ENCODE measurements at regions not wholly inside any gene's neighbourhood (a gene's known extent, or its start where the extent isn't known, plus 50 kb on each side); places are given as distances from the start of the nearest gene placed in this dataset.
"Not testable (repeated sequence)": the region's sequence is repeated elsewhere in the genome, so short reads cannot be mapped to it uniquely, and the experiment has no call there.

- DNase-seq (ENCODE audit: low spot score), result no peak
Observed at GRCh38 chr5:166726406-166726805, 1565.0 kb upstream of the WWC1 start.

- not testable (repeated sequence) for DNase-seq (ENCODE audit: low spot score)
Observed at GRCh38 chr5:166742951-166743350, 1548.5 kb upstream of the WWC1 start.

- no peak for DNase-seq (ENCODE audit: low spot score)
Observed at GRCh38 chr5:166746506-166746905, 1544.9 kb upstream of the WWC1 start.

- no peak for DNase-seq (ENCODE audit: low spot score)
Observed at GRCh38 chr5:166750376-166750775, 1541.1 kb upstream of the WWC1 start.

GRCh38 chr5:166758151-166758550 is 1533.3 kb upstream of the WWC1 start:
- no peak for DNase-seq (ENCODE audit: low spot score)

- DNase-seq (ENCODE audit: low spot score), result no peak
Observed at GRCh38 chr5:166767858-166768257, 1523.6 kb upstream of the WWC1 start.

- no peak for DNase-seq (ENCODE audit: low spot score)
Observed at GRCh38 chr5:166768536-166768935, 1522.9 kb upstream of the WWC1 start.

GRCh38 chr5:166772770-166773169 is 1518.7 kb upstream of the WWC1 start:
- DNase-seq (ENCODE audit: low spot score), result peak; percentile 36

- DNase-seq (ENCODE audit: low spot score), result peak; percentile 30
Observed at GRCh38 chr5:166781737-166782136, 1509.7 kb upstream of the WWC1 start.

GRCh38 chr5:166784545-166785078 is 1506.8 kb upstream of the WWC1 start:
- no peak for DNase-seq (ENCODE audit: low spot score)

- DNase-seq (ENCODE audit: low spot score), result no peak
Observed at GRCh38 chr5:166786178-166786577, 1505.3 kb upstream of the WWC1 start.

- no peak for DNase-seq (ENCODE audit: low spot score)
Observed at GRCh38 chr5:166786889-166787288, 1504.6 kb upstream of the WWC1 start.

GRCh38 chr5:166788050-166788449 is 1503.4 kb upstream of the WWC1 start:
- DNase-seq (ENCODE audit: low spot score), result no peak

GRCh38 chr5:166795756-166796155 is 1495.7 kb upstream of the WWC1 start:
- DNase-seq (ENCODE audit: low spot score), result no peak

- no peak for DNase-seq (ENCODE audit: low spot score)
Observed at GRCh38 chr5:166803058-166803457, 1488.4 kb upstream of the WWC1 start.

GRCh38 chr5:166804223-166804622 is 1487.2 kb upstream of the WWC1 start:
- DNase-seq (ENCODE audit: low spot score), result not testable (repeated sequence)

- not testable (repeated sequence) for DNase-seq (ENCODE audit: low spot score)
Observed at GRCh38 chr5:166804693-166805092, 1486.8 kb upstream of the WWC1 start.

GRCh38 chr5:166810093-166810658 is 1481.3 kb upstream of the WWC1 start:
- not testable (repeated sequence) for DNase-seq (ENCODE audit: low spot score)

- DNase-seq (ENCODE audit: low spot score), result no peak
Observed at GRCh38 chr5:166810721-166811120, 1480.7 kb upstream of the WWC1 start.

GRCh38 chr5:166823360-166823759 is 1468.1 kb upstream of the WWC1 start:
- no peak for DNase-seq (ENCODE audit: low spot score)

- no peak for DNase-seq (ENCODE audit: low spot score)
Observed at GRCh38 chr5:166834246-166834645, 1457.2 kb upstream of the WWC1 start.

GRCh38 chr5:166845044-166845443 is 1446.4 kb upstream of the WWC1 start:
- peak; percentile 1 for DNase-seq (ENCODE audit: low spot score)

GRCh38 chr5:166856791-166857190 is 1434.7 kb upstream of the WWC1 start:
- no peak for DNase-seq (ENCODE audit: low spot score)

GRCh38 chr5:166860426-166860825 is 1431.0 kb upstream of the WWC1 start:
- DNase-seq (ENCODE audit: low spot score), result no peak
